Effector CD8-positive, alpha-beta T cell (primary cell): ENCODE measurements at regions not wholly inside any gene's neighbourhood (a gene's known extent, or its start where the extent isn't known, plus 50 kb on each side); places are given as distances from the start of the nearest gene placed in this dataset.

ENCODE experiments used
- DNase-seq: peaks from one replicate; lab custom pipeline; 2025; lab: John Stamatoyannopoulos, UW

DNA sequence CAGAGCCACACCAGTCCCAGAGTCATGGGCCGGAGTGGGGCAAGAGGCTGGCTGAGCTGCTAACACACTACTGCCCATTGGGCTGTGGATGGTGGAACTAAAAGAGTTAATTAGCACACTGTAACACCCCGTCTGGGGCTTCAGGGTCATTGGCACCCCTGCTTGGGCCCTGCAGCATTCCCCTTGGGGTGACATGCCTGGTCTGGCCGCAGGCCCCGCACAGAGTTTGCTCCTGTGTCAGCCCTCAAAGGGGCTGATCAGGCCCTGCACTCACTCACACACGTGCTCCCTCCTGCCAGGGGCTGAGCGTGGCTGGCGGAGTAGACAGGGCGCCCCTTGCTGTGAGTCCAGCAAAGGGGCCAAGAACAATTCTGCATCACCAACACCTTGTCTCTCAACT is 1499.6 kb upstream of the TMEM132C start:
- no peak for DNase-seq

DNA sequence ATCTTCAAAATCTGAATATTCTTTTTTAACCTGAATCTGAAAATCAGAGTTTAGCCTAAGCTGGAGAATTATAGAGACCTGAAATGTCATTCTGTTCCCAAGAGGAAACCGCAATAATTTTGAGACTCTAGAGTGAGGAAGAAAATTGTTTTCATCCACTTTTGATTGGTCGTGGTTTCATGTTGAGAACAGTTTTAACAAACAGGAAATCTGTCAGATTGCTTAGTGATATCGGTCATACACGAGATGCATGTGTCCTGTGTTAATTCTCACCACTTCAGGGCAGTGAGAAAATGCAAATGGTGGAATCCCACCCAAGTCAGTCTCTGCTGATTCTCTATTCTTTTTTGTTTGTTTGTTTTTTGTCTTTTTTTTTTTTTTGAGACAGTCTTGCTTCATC is 1498.5 kb upstream of the TMEM132C start:
- no peak for DNase-seq

DNA sequence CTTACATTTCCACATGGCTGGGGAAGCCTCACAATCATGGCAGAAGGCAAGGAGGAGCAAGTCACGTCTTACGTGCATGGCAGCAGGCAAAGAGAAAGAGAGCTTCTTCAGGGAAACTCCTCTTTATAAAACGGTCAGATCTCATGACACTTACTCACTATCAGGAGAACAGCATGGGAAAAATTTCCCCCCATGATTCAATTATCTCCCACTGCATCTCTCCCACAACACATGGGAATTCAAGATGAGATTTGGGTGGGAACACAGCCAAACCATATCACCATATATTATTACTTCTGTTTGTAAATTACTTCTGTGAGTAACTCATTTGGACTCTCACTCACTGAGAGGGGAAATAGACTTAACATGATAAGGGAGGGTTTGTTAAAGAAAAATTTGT is 1496.8 kb upstream of the TMEM132C start:
- DNase-seq: no peak

DNA sequence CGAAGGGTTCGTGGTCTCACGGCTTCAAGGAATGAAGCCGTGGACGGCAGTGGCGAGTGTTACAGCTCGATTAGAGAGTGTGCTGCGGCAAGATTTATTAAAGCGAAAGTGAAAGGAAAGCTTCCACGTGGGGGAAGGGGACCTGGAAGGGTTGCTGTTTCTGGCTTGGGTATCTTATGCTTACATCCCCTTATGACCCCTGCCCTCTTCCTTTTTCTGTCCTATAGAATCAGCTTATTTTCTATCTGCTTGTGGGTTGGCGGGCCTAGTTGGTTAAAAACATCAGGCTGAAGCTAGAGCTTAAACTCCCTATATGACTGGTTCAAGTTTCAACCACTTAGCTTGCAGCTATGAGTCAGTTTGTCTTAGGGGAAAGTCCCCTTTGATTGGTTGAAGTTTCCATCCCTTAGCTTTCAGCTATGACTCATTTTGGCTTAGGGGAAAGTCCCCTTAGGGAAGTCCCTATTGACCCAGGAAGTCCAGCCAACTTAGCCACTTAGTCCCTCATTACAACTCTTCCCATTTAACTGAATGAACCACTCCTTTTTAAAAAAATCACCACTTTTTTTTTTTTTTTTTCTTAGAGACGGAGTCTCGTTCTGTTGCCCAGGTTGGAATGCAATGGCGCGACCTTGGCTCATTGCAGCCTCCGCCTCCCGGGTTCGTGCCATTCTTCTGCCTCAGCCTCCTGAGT is 1494.7 kb upstream of the TMEM132C start:
- no peak for DNase-seq

DNA sequence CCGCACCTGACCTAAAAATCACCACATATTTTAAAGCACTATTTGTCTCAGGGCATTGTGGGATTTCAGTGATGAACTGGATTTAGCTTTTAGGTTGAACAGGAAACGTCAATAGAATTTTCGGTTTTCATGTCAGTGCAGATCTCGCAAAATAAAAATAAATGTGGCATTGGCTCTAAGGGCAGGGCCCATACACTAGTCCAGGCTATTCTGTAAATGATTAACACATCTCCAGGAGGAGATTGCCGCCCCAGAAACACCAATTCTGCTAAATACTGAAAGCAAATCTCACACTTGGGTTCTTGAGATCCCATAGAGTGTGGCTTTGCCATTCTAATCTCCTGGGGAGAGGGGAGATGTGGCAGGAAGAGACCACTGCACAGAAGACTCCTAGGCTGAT is 1494.0 kb upstream of the TMEM132C start:
- no peak for DNase-seq

DNA sequence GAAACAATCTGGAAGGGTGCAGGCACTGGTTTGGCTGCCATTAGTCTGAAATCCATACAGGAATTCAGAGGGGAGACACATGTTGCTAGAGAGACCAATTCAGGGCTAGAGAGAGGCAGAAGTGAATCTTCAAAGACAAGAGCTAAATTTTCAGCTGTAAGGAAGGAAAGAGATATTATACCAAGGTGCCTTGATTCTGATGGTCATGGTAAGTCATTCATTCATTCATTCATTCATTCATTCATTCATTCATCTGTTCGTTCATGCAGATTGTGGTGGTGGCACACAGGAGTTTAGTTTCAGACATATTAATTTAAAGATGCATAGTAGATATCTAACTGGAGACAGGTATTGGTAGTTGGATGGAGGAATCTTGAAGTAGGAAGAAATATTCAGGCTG is 1493.5 kb upstream of the TMEM132C start:
- no peak for DNase-seq

DNA sequence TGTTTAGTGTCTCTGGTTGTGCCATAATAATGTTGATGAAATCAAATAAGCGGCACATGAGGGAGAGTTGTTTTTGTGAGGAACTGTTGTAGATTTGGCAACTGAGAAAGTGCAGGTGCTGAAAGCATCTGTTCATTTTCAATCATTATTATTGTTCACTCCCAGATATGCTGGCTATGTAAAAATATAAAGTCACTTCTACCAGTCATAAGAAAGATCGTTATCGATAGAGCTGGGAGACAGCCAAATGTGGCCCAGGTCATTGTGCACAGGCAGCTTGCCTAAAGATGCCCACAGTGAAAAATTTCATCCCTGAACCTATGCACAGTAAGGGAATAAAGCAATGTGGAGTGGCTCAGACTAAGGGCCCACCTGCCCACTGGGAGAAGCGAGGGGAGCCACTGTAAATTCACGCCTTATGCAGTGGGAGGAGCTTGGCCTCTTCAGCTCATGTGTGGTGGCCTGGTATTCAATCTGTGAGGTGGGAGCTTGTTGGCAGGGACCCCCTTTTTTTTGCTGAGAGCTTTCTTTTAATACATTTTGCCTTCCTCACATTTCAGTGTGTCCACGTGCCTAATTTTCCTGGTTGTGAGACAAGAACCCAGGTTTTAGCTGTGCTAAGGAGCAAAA is 1490.8 kb upstream of the TMEM132C start:
- no peak for DNase-seq

DNA sequence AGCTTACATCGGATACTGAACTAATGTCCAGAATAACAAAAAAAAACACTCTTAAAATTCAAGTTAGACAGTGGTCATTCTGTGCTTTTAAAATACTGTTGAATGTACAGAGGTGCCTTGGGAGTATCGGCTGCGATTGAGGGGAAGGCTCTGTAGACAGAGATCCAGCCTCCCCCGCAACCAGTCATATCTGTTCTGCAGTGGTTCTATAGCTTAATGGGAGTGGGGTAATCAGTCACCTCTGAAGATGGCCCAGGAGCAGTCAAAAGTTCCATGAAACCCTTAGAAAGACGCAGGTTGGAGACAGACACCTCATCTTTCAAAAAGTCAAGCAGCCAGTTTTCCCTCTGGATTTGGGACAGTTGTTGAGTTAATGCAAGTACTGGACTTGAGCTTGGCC is 1486.6 kb upstream of the TMEM132C start:
- DNase-seq: no peak

DNA sequence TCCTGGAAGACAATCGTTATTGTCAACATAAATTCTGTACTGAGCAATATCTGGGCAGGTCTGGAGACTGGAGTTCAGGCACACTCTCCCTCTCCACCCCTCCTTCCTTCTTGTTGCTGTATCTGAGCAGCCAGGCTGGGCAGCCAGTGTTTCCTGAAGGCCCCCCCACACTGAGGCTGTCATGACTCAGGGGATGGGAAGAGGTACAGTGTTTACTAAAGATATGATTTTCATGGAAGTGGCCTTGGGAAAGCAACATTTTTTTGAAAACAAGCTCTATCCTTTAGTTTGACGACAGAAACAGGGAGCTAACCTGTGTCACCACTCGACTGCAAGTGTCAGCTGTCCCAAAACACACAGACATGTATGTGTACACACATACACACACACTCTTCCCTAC is 1485.4 kb upstream of the TMEM132C start:
- DNase-seq: no peak

DNA sequence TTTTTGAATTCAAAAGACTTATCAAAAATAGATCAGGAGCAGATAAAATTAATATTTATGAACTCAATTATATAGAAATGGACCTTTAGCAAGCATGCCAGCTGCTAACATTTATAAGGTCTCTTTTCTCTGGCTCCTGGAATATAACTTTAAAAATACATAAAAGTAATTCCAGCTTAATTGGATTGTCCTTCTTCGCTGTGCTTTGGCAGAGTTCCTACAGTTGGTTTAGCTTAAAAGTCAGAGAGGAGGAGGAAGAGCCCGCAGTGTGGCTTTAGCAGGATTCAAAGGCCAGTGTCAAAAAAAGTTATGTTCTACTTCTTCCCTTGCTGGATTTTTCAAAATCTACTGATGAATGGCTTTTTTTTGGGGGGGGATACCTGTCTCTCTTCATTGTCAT is 1484.9 kb upstream of the TMEM132C start:
- DNase-seq: no peak

DNA sequence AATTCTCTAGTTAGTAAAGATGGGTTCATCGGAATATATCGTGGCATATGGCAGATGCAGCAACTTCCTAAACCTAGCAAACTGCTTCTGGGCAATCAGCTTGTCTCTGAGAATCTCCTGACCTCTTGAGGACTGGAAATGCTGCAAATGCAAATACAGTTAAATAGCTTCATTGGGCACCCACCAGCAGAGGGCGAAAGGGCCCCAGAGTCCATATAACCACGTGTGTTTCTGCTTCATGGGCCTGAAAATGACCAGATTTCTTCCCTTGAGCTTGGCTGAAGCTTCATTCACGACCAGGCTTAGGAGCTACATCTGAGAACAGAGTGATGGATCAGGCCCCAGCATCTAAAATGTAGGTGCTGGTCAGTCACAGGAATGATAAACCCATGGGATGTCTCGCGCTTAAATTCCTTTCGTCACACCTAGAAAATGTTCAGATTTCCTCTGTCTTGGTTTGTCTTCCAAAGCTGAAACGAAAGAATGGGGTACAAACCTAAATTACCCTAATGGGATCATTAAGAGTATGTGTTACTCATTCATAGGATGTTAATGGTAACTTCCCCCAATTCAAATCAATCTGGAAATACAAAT is 1482.5 kb upstream of the TMEM132C start:
- DNase-seq: no peak

DNA sequence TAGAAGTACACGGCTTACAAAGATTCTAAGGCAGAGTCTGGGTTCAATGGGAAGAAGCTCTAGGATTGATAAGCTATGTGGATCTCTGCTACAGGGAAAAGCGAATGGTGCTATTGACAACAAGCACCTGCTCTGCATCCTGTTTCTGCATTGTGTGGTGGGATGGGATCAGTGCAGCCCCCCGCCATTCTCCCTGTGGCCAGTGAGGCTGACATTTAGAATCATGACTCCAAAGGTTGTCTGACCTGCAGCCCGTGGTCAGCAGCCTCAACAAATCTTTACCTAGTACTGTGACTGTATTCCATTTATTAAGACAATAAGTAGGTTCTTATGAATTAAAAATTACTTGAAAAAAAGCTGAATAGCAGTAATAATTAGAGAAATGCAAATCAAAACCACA is 1477.0 kb upstream of the TMEM132C start:
- DNase-seq: no peak

DNA sequence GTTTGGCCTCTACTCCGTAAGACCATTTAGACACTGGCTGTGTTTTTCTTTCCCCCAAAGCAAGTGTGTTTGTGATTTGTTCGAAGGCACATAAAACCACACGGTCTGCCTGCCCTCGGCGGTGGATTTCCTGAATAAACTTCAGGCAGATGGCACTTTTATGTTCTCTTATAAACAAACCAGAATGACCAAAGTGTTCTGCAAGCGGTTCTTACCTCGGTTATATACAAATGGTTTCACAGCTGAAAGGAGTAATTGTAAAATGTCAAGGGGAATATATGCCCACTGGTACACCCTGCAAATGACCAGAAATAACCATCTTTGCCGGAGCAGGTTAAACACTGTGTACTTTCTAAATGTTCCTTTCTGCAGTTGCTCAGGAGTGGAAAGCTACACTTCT is 1475.8 kb upstream of the TMEM132C start:
- DNase-seq: no peak

DNA sequence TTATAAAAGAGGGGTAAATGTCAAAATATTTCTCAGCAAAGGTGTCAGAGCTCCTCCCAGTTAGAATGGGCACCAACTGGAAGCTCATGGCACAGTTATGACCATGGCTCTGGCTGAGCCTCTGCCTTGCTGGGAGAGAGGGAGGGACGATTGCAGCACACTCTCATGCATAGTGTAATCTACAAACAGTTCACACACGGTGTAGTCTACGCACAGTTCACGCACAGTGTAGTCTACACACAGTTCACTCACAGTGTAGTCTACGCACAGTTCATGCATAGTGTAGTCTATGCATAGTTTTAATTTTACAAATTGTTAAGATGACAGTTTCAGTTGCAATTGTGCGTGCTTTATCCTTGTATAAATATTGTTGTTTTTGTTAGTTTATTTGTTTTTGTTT is 1474.6 kb upstream of the TMEM132C start:
- no peak for DNase-seq

DNA sequence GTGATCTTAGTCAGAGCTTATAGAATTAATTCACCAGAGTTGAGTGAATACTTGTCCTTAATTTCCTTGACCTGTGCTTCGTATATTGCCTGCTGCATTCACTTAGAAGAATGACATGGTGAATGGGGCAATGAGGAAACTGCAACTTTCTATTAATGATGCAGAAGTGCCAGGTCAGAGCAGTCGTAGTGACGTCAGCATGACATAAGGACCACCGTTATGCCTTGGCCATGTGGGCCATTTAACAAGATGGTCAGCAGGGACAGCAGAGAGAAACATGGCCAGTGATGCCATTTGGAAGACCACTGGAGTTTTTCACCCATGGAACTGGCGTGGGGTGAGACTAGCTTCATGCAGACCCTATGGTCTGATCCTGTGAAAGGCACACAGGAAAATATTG is 1469.4 kb upstream of the TMEM132C start:
- DNase-seq: no peak

DNA sequence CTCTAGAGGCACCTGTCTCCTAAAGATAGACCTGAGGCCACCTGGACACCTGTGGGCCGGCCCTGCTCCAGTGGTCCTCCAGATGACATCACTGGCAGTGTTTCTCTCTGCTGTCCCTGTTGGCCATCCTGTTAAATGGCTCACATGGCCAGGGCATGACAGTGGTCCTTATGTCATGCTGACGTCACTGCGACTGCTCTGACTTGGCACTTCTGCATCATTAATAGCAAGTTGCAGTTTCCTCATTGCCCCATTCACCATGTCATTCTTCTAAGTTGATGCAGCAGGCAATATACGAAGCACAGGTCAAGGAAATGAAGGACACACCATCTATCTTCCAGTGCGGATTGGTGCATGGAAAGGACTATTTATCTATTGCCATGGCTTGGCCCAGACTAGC is 1468.5 kb upstream of the TMEM132C start:
- DNase-seq: no peak

DNA sequence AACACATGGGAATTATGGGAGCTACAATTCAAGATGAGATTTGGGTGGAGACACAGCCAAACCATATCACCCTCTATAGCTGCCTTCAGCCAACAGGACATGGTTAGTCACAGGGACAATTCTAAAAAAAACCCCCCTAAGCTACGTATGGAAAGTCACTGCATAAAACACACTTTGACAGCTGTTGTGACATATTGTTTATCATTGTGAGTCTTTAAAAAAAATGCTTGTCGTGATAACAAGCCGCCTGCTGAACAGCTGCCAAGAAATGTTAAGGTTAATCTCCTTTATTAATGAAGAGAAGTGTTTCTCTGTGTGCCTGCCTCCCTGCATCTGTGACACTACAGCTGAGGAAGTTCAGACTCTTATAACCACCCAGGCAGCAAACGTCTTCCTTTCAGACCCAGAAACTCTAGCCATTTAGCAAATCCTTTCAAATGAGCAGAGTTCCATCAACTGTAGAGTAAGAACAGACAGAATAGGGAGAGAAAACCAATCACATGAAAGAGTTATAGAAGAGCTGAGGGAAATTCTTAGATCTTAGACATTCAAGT is 1459.6 kb upstream of the TMEM132C start:
- DNase-seq: no peak

DNA sequence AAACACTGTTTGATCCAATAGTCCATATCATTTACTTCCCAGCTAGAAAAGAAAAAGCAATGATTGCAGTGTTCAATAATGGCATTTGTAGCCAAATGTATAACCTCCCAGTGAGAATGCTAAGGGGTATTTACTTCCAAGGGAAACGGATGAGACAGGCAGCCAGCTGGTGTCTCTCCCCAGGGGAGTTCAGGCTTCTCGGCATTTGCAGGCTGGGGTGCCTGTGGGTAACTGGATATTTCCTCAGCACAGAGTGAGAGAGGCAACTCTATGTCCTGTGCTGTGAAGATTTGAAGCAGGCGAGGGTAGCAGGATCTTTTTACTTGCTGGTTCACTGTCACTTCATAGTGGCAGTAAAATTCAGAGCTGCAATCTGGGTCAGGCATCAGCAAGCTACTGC is 1455.6 kb upstream of the TMEM132C start:
- no peak for DNase-seq

DNA sequence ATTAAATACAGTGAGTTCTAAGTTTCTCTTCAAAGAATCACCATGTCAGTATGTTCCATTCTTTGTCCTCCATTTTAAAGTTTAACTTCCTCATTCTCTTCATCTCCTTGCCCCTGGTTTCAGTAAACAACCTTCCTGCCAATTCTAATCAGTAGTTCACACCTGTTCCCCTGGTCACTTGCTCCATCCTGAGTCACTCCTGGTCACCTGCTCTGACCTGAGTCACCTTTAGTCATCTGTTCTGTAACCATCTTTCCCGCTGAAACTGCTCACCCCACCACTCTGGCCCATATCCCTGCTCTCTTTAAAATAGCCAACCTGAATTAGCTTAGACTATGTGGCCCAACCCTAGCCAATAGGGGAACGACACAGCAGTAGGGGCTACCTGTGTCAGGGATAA is 1447.4 kb upstream of the TMEM132C start:
- DNase-seq: no peak

DNA sequence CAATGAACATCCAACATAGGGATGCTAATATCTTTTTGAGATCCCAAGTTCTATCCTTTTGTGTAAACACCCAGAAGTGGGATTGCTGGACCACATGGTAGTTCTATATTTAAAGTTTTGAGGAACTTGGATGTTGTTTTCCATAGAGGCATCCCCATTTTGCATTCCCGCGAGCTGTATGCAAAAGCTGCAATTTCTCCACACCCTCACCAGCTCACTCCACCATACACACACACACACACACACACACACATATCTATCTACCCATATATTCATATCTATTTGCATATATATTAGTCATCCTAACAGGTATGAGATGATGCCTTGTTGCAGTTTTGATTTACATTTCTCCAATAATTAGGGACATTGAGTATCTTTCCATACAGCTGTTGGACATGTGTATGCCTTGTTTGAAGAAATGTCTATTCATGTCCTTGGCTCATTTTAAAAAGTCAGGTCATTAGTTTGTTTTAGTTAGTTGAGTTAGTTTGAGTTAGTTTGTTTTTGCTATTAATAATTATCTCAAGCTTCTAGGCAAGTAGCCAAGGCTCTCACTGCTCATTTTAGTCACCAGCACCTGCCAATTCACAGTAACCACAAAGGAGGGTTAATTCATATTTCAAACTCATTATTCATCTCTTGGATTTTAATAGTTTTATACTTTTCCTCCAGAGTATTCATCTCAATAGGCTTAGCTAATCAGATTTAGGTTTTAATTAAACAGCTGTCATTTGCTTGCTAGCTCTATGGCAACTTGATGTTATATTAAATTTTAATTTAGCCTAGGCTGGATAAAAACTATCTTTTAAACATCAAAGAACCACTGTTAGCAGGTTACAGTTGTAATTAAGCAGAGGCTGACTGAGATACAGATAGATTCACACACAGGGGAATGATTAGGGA is 1435.9 kb upstream of the TMEM132C start:
- no peak for DNase-seq

DNA sequence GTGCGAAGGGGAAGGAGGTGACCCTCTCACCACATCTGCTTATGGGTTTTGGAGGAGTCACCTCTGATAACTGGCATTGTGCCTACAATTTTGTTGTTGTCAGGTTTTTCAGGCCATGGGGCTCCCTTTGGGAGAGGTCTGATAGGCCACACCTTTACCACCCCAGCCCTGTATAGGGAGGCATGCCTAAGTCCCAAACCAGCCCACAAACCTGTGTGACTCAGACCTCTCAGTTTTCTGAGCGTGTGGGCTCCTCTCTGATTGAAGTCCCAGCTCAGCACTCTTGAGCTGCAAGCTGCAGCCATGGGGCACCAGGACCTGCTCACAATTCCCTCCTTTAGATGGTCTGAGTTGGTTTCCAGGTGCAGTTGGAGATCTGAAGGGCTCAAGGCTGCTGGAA is 1429.3 kb upstream of the TMEM132C start:
- no peak for DNase-seq

DNA sequence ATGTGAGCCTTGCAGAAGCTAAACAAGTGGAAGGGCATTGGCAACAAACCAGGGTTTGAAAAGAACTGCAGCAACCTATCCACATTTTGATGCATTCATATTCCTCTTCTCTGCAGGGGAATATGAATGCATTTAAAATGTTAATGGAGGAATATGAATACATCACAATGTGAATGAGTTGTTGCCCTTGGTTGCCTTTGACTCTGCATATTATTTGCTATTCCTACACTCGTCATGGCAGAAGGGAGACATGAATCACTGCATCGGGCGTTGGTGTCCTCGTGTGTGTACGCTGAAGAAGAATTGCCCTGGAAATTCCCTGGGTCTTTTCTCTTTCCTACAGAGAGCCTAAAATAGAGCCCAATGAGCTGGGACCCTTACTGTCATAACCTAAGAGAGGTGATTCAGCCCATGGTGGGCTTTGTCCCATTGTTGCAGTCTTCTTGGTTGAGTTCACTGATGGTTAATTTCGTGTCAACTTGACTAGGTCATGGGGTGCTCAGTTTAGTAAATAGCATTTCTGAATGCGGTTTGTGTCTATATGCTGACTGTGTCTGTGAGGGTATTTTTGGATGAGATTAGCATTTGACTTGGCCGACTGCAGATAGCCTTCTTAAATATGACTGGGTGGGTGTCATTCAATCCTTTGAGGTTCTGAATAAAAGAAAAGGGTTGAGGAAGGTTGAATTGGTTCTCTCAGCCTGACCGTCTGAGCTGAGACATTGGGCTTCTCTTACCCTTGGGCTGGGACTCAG is 1422.9 kb upstream of the TMEM132C start:
- DNase-seq: no peak
